Thyroid gland (tissue), 4 donors: ENCODE measurements at regions not wholly inside any gene's neighbourhood (a gene's known extent, or its start where the extent isn't known, plus 50 kb on each side); places are given as distances from the start of the nearest gene placed in this dataset. TPM values are rescaled to one million over a fixed set of nuclear protein-coding genes. Genes with fewer than 3 reads are reported as not detected.

Source experiments
- DNase-seq, 2 donors: peaks; one replicate each; pipeline ENCODE4 v3.0.0-alpha.2; 2019
- H3K27ac ChIP-seq, 3 donors: fragments of 200-600 bp; sonication (generic); 1 replicate in 2 of 3; 2 replicates in 1 of 3; pipeline ENCODE4 v1.5.1; 2016 to 2019; ENCODE audit warnings: mild to moderate bottlenecking in 1 of 3, moderate library complexity in 1 of 3
- H3K27me3 ChIP-seq: fragments of 200-600 bp; sonication (generic); one replicate; pipeline ENCODE4 v1.5.1; 2019
- H3K36me3 ChIP-seq, 2 donors: fragments of 200-600 bp; sonication (generic); one replicate each; pipeline ENCODE4 v1.5.1; 2016 to 2019
- H3K4me1 ChIP-seq, 2 donors: fragments of 200-600 bp; sonication (generic); one replicate each; pipeline ENCODE4 v1.5.1; 2017 to 2019
- H3K4me3 ChIP-seq, 3 donors: fragments of 200-600 bp; sonication (generic); replicated peaks in 1 of 3; 1 replicate in 2 of 3; 2 replicates in 1 of 3; pipeline ENCODE4 v1.5.1; 2016; ENCODE audit warnings: mild to moderate bottlenecking in 1 of 3
- H3K9me3 ChIP-seq: fragments of 200-600 bp; sonication (generic); one replicate; pipeline ENCODE4 v1.5.1; 2017
- POLR2A ChIP-seq, 2 donors: fragments of 450-650 bp; IDR thresholded peaks; one replicate each; pipeline ENCODE4 v1.6.1; 2017; ENCODE audit warnings: antibody characterized with exemption in 2 of 2, mild to moderate bottlenecking in 2 of 2, moderate library complexity in 1 of 2
- WGBS, 2 donors: methylation state at CpG; one replicate each; pipeline ENCODE4 v1.1.5; 2017; 5-methylcytosine and 5-hydroxymethylcytosine counted together
- intact Hi-C: fragments of 100-400 bp; cut with DNase I; formaldehyde crosslinking; loops from one replicate; pipeline ENCODE4 v1.15.1; 2023
- small RNA-seq: library from RNA; depleted of rRNA; stranded (forward); fragments of <200 nt; gene quantifications from one replicate; pipeline ENCODE3, GENCODE V24; 2016
- TF ChIP-seq, protein P1 (sequence below), 6 experiments: fragments of 200-600 bp in 3 of 6; fragments of 450-650 bp in 3 of 6; sonication (generic) in 3 of 6; IDR thresholded peaks; one replicate each; pipeline ENCODE4 v1.5.1; 2016 to 2019; ENCODE audit warnings: antibody characterized with exemption in 6 of 6, mild to moderate bottlenecking in 2 of 6, inconsistent platforms in 1 of 6, moderate library complexity in 1 of 6

DNA sequence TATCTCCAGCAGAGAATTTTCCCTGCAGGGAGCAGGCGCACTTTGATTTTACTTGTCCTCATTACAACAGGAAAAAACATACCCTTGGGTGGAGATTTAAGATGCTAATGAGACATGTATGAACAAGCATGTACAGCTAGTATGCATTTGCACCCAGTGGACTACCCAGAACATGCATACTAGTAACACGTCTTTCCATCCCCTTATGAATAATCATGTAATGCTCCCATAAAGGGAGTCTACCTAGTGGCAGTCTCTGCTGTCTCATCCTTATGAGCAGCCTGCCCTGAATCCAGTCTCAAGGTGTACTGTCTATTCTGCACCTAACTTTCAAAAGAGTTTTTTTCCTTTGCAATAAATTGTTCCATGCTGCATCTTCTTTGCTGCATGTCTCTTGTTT lies 1222.0 kb downstream of the ROBO1 start:
- no peak overlapping the region for H3K27ac ChIP-seq
- no peaks in the 10 kb centered on the region for H3K36me3 ChIP-seq
- TF ChIP-seq, protein P1, sequence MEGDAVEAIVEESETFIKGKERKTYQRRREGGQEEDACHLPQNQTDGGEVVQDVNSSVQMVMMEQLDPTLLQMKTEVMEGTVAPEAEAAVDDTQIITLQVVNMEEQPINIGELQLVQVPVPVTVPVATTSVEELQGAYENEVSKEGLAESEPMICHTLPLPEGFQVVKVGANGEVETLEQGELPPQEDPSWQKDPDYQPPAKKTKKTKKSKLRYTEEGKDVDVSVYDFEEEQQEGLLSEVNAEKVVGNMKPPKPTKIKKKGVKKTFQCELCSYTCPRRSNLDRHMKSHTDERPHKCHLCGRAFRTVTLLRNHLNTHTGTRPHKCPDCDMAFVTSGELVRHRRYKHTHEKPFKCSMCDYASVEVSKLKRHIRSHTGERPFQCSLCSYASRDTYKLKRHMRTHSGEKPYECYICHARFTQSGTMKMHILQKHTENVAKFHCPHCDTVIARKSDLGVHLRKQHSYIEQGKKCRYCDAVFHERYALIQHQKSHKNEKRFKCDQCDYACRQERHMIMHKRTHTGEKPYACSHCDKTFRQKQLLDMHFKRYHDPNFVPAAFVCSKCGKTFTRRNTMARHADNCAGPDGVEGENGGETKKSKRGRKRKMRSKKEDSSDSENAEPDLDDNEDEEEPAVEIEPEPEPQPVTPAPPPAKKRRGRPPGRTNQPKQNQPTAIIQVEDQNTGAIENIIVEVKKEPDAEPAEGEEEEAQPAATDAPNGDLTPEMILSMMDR (IDR thresholded peaks at IDR 0.05): no peak
- no peak for TF ChIP-seq POLR2A (IDR thresholded peaks at IDR 0.05)
- intact Hi-C loops: no loop called here
- no peaks in the 10 kb centered on the region for H3K4me1 ChIP-seq
- H3K4me3 ChIP-seq: no peak overlapping the region
- no peak for DNase-seq
- 97 to 98% methylated on average over 2 of the region's 2 CpGs for WGBS, 2 donors
- no peaks in the 10 kb centered on the region for H3K9me3 ChIP-seq
- no peaks in the 10 kb centered on the region for H3K27me3 ChIP-seq

Small RNAs in the stretch of these regions (small RNA-seq; reads per million reads assigned to genes)
- gene RN7SKP61: not detected
- not detected for gene RN7SL647P
- gene RNU6-217P: not detected
